ENCODE measurements at regions not wholly inside any gene's neighbourhood (a gene's known extent, or its start where the extent isn't known, plus 50 kb on each side); places are given as distances from the start of the nearest gene placed in this dataset.

DNA sequence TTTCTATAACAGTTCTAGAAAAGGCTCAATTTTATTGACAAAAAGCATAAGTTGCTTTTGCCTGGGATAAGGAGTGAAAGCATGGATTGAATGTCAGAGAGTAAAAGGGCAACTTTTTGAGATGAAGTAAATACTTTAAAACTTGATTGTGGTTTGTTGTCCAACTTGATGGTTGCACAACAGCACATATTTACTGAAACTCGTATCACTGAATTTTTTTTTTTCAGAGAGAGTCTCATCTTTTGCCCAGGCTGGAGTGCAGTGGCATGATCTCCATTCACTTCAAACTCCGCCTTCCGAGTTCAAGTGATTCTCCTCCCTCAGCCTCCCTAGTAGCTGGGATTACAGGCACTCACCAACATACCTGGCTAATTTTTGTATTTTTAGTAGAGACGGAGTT lies 856.8 kb downstream of the SH3BGRL start:
- TF ChIP-seq EZH2 (IDR thresholded peaks at IDR 0.05; ENCODE audit: borderline replicate concordance, low read depth, low read length, poor library complexity, severe bottlenecking), result no peak
- TF ChIP-seq, protein P1, sequence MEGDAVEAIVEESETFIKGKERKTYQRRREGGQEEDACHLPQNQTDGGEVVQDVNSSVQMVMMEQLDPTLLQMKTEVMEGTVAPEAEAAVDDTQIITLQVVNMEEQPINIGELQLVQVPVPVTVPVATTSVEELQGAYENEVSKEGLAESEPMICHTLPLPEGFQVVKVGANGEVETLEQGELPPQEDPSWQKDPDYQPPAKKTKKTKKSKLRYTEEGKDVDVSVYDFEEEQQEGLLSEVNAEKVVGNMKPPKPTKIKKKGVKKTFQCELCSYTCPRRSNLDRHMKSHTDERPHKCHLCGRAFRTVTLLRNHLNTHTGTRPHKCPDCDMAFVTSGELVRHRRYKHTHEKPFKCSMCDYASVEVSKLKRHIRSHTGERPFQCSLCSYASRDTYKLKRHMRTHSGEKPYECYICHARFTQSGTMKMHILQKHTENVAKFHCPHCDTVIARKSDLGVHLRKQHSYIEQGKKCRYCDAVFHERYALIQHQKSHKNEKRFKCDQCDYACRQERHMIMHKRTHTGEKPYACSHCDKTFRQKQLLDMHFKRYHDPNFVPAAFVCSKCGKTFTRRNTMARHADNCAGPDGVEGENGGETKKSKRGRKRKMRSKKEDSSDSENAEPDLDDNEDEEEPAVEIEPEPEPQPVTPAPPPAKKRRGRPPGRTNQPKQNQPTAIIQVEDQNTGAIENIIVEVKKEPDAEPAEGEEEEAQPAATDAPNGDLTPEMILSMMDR (conservative IDR thresholded peaks at IDR 0.05; ENCODE audit: low read depth, low read length), result no peak
- H3K27ac ChIP-seq (ENCODE audit: low read depth, low read length, poor library complexity, severe bottlenecking), result no peak overlapping the region
- peaks cover 10% of the 10 kb centered on the region for H3K9me3 ChIP-seq (ENCODE audit: low read depth, low read length, poor library complexity, severe bottlenecking)
- no peak overlapping the region for H3K4me3 ChIP-seq (ENCODE audit: low read depth, low read length, poor library complexity, severe bottlenecking)
- BruUV-seq (replicated peaks), result no TSS peak
- H3K4me1 ChIP-seq (ENCODE audit: insufficient read depth, low read length, poor library complexity, severe bottlenecking), result no peaks in the 10 kb centered on the region
- no peaks in the 10 kb centered on the region for H3K27me3 ChIP-seq (replicated peaks; ENCODE audit: insufficient read depth, low read depth, low read length, poor library complexity)
- DNase-seq (ENCODE audit: low spot score), result no peak
- intact Hi-C loops (cut with micrococcal nuclease; ENCODE audit: unreplicated experiment), result no loop called here
- no peaks in the 10 kb centered on the region for H3K36me3 ChIP-seq (ENCODE audit: insufficient read depth, low read length, poor library complexity, severe bottlenecking)
- ChIA-PET POLR2A (ENCODE audit: low non-redundant PET) (no interaction called here), CTCF (no interaction called here)

DNA sequence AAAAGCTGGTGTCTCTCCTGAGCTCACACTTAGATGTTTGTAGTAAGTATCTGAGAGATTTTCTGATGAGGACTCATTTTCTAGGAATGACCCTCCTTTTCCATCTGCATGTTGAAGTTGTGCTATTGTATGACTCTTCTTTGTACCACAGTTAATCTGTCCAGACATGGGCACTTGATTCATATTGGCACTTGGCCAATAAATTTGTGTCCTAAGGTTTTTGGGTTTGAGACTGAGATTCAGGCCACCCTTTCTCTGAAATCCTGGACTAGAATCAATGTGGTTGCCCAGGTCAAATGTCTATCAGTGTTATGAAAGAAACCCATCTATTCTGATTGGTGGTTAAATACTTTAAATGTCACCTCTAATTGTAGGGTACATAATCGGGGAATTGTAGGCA lies 869.0 kb downstream of the SH3BGRL start:
- POLR2A ChIA-PET (ENCODE audit: low non-redundant PET), result no interaction called here

DNA sequence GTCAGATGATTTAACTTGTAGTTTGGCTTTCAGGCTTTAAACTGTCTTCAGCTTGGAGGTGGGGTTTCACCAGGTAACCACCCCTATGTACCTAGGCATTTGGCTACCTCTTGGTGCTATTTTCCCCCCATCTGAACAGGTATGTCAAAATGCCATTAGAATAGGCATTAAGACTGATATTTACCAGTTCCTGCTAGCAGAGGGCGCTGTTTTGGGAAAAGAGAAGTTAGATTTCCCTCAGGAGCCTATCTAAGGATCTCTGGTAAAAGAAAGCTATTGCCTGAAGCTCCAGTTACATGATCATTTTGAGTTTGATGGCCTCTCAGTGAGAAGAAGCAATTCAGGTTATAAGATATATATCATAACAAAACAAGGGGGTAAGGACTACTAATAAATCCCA lies 879.1 kb downstream of the SH3BGRL start:
- CTCF ChIA-PET, result no interaction called here
- no peaks in the 10 kb centered on the region for H3K4me1 ChIP-seq (ENCODE audit: insufficient read depth, low read length, poor library complexity, severe bottlenecking)
- H3K27me3 ChIP-seq (replicated peaks; ENCODE audit: insufficient read depth, low read depth, low read length, poor library complexity), result no peaks in the 10 kb centered on the region
- POLR2A ChIA-PET (ENCODE audit: low non-redundant PET), result no interaction called here
- H3K4me3 ChIP-seq (ENCODE audit: low read depth, low read length, poor library complexity, severe bottlenecking), result no peak overlapping the region
- intact Hi-C loops (cut with micrococcal nuclease; ENCODE audit: unreplicated experiment), result no loop called here
- H3K27ac ChIP-seq (ENCODE audit: low read depth, low read length, poor library complexity, severe bottlenecking), result no peak overlapping the region
- no peak for DNase-seq (ENCODE audit: low spot score)
- H3K9me3 ChIP-seq (ENCODE audit: low read depth, low read length, poor library complexity, severe bottlenecking), result peaks cover 3% of the 10 kb centered on the region
- BruUV-seq (replicated peaks), result no TSS peak
- H3K36me3 ChIP-seq (ENCODE audit: insufficient read depth, low read length, poor library complexity, severe bottlenecking), result no peaks in the 10 kb centered on the region
- TF ChIP-seq, protein P1 (conservative IDR thresholded peaks at IDR 0.05; ENCODE audit: low read depth, low read length), result peak; percentile 27
- no peak for TF ChIP-seq EZH2 (IDR thresholded peaks at IDR 0.05; ENCODE audit: borderline replicate concordance, low read depth, low read length, poor library complexity, severe bottlenecking)

More for the DNA sequence above, 869.0 kb downstream of the SH3BGRL start:
- Histone ChIP-seq H3K27me3 (replicated peaks; ENCODE audit: insufficient read depth, low read depth, low read length, poor library complexity) (no peaks in the 10 kb centered on the region), H3K27ac (ENCODE audit: low read depth, low read length, poor library complexity, severe bottlenecking) (no peak overlapping the region), H3K4me3 (ENCODE audit: low read depth, low read length, poor library complexity, severe bottlenecking) (no peak overlapping the region), H3K9me3 (ENCODE audit: low read depth, low read length, poor library complexity, severe bottlenecking) (no peaks in the 10 kb centered on the region), H3K4me1 (ENCODE audit: insufficient read depth, low read length, poor library complexity, severe bottlenecking) (no peaks in the 10 kb centered on the region), H3K36me3 (ENCODE audit: insufficient read depth, low read length, poor library complexity, severe bottlenecking) (no peaks in the 10 kb centered on the region)
- DNase-seq (ENCODE audit: low spot score), result no peak
- intact Hi-C loops (cut with micrococcal nuclease; ENCODE audit: unreplicated experiment), result no loop called here
- BruUV-seq (replicated peaks), result no TSS peak
- CTCF ChIA-PET, result no interaction called here
- TF ChIP-seq, protein P1 (conservative IDR thresholded peaks at IDR 0.05; ENCODE audit: low read depth, low read length), result no peak
- TF ChIP-seq EZH2 (IDR thresholded peaks at IDR 0.05; ENCODE audit: borderline replicate concordance, low read depth, low read length, poor library complexity, severe bottlenecking), result no peak
